GM19467 (cell line): ENCODE measurements at regions not wholly inside any gene's neighbourhood (a gene's known extent, or its start where the extent isn't known, plus 50 kb on each side); places are given as distances from the start of the nearest gene placed in this dataset.
"Not testable (repeated sequence)": the region's sequence is repeated elsewhere in the genome, so short reads cannot be mapped to it uniquely, and the experiment has no call there.

Source experiments
- ATAC-seq: cut with Tn5 transposase; IDR thresholded peaks from one replicate; pipeline ENCODE4 v1.9.1; 2021; ENCODE audit warnings: mild to moderate bottlenecking, moderate library complexity; ENCODE audit not compliant: unreplicated experiment

- no peak for ATAC-seq
These were observed 177.9 kb upstream of the RAB6C start for GRCh38 chr2:129801575-129801974.

DNA sequence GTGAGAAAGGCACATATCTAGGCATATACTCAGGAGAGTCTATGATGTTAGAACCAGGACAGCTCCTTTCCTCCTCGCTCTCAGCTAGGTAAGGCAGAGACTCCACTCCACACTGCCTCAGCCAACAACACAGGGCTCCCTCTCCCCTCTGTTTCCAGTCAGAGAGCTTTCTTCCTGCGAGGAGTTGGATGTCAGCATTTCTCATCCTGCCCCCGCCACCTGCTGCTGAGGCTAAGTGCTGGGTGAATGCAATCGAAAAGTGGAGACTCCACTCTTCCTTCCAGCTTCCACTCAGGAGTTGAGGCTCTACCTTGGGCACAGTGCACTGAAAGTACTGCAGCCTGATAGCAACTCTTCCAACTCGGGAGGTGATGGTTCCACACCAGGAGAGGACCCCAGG, 177.2 kb upstream of the RAB6C start:
- no peak for ATAC-seq

GRCh38 chr2:129803032-129803431, 176.4 kb upstream of the RAB6C start:
- ATAC-seq: no peak

- ATAC-seq: no peak
These were observed 175.6 kb upstream of the RAB6C start for GRCh38 chr2:129803871-129804270.

- ATAC-seq: no peak
These were observed 173.6 kb upstream of the RAB6C start for GRCh38 chr2:129805899-129806298.

GRCh38 chr2:129806317-129806716, 173.1 kb upstream of the RAB6C start:
- no peak for ATAC-seq

GRCh38 chr2:129806990-129807389, 172.5 kb upstream of the RAB6C start:
- no peak for ATAC-seq

DNA sequence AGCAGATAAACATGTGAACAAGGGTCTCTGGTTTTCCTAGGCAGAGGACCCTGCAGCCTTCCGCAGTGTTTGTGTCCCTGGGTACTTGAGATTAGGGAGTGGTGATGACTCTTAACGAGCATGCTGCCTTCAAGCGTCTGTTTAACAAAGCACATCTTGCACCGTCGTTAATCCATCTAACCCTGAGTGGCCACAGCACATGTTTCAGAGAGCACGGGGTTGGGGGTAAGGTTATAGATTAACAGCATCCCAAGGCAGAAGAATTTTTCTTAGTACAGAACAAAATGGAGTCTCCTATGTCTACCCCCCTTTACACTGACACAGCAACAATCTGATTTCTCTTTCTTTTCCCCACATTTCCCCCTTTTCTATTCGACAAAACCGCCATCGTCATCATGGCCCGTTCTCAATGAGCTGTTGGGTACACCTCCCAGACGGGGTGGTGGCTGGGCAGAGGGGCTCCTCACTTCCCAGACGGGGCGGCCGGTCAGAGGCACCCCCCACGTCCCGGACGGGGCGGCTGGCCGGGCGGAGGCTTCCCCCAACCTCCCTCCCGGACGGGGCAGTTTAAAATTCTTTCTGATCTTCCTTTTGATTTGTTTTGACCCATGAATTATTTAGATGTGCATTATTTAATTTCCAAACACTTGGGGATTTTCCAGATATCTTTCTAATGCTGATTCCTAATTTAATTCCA, 171.7 kb upstream of the RAB6C start:
- ATAC-seq: not testable (repeated sequence)

GRCh38 chr2:129810521-129810920, 168.9 kb upstream of the RAB6C start:
- ATAC-seq: no peak

- ATAC-seq: no peak
These were observed 167.4 kb upstream of the RAB6C start for GRCh38 chr2:129812071-129812470.

- ATAC-seq: no peak
These were observed 166.8 kb upstream of the RAB6C start for GRCh38 chr2:129812654-129813053.

DNA sequence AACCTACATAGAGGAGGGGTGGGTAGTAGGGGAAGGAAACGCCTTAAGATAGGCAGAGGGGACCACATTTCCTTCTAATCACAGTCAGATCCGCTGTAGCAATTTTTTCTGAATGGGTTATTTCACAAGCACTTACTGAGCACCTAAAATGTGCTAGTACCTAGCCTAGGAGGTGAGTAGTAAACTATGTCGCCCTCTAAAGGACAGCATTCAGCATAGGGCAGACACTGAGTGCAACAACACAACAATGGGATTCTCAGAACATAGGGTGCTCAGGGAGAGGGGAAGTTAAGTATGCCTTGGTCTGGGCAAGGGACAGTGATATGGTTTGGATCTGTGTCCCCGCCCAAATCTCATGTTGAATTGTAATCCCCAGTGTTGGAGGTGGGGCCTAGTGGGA, 166.1 kb upstream of the RAB6C start:
- ATAC-seq: no peak

DNA sequence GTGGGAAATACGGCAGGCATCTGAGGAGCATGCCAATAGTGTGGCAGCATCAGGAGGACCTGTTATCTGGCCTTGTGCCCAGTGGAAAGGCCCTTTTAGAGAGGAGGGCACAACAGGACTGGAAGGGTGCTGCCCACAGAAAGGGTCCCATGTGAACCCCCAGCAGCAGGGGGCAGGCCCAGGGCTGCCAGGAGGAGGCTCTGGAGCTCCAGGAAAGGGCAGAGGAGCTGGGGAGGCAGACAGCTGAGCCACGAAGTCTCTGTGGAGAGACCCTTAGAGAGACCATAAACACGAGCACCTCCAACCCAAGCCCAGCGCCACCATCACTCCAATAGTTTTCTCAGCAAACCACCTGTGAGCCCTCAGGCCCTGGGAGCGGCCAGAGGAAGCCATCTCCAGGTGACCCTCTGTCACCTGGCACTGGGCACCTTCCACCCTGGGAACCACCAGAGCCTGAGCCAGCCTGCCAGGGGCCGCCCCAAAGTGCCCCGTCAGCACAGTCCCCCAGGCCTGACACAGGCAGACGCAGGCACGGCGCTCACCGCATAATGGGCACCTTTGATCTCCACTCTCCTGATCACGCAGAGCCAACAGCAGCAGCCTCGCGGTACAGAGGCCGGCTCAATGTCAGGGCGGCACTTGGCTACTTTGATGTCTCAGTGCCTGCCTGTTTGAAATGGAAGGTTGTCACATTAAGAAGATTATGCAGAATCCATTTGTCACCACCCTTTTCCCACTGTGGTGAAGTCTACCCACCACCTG, 162.5 kb upstream of the RAB6C start:
- ATAC-seq: no peak

- ATAC-seq: no peak
These were observed 159.6 kb upstream of the RAB6C start for GRCh38 chr2:129819855-129820254.

GRCh38 chr2:129820908-129821307, 158.6 kb upstream of the RAB6C start:
- ATAC-seq: no peak

DNA sequence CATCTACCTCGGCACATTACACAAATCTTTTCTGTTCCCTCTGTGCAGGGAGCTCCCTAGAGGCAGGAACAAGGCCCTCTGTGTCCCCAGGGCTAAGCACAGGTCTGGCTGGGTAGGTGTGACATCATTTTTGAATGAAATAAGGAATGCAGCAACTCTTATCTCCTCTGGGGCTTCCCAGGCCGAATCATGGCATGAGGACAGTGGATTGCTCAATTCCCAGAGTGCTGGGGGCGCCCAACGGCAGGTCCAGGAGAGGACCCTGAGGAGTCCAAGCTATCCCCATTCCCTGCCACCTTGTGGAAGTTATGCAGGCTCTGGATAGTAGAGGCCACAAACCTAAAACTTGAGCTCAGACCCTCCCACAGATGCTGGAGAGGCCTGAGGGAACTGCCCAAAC, 158.0 kb upstream of the RAB6C start:
- ATAC-seq: no peak

- ATAC-seq: no peak
These were observed 156.4 kb upstream of the RAB6C start for GRCh38 chr2:129823044-129823443.

DNA sequence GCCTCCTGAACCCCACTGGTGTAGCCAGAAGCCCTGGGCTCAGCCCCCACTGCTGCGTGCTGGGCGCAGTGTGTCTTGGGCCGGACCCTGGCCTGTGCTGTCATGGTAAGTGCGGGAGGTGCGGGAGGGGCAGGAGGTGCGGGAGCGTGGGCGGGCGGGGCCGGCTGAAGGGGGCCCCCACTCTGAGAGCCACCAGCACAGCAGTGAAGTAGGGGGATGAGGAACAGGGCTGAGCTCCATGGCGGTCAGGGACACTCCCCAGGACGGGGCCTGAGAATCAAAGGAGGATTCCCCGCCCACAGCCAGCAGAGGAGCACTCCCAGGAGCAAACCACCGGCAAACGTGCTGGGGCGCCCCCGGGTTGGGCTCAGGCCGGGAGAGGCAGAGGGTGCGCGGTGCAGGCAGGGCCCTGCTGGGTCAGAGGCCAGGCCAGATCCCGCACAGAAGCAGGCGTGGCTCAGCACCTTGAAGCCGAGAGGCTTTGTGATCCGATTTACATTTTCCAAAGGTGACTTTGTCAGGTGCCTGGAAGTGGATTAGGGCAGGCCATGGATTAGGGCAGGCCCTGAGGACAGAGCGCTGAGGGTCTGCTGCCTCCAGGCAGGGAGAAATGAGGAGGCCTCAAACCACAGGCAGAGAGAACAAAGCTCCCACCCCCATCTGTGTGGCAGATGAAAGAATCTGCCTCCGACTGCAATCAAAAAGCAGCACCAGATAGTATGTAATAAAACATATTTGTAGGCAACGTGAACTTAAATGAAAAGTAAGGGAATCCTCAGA, 152.0 kb upstream of the RAB6C start:
- ATAC-seq: no peak

- no peak for ATAC-seq
These were observed 150.7 kb upstream of the RAB6C start for GRCh38 chr2:129828792-129829191.

- ATAC-seq: no peak
These were observed 149.9 kb upstream of the RAB6C start for GRCh38 chr2:129829588-129829987.

- no peak for ATAC-seq
These were observed 148.4 kb upstream of the RAB6C start for GRCh38 chr2:129831018-129831417.

DNA sequence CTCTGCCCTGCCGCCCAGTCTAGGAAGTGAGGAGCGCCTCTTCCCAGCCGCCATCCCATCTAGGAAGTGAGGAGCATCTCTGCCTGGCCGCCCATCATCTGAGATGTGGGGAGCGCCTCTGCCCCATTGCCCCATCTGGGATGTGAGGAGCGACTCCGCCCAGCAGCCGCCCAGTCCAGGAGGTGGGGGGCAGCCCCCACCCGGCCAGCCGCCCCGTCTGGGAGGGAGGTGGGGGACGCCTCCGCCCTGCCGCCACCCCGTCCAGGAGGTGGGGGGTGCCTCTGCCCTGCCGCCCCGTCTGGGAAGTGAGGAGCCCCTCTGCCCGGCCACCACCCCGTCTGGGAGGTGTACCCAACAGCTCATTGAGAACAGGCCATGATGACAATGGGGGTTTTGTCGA, 146.0 kb upstream of the RAB6C start:
- not testable (repeated sequence) for ATAC-seq
